H1 (cell line): ENCODE measurements at regions not wholly inside any gene's neighbourhood (a gene's known extent, or its start where the extent isn't known, plus 50 kb on each side); places are given as distances from the start of the nearest gene placed in this dataset.

ENCODE experiments used
- EGR1 ChIP-seq: IDR thresholded peaks from 2 replicates; pipeline ENCODE4 v1.6.1; 2011; ENCODE audit warnings: low read depth, low read length, borderline replicate concordance
- EZH2 ChIP-seq: fragments of 200-600 bp; sonication (generic); IDR thresholded peaks from 2 replicates; pipeline ENCODE4 v1.7.1; 2012; ENCODE audit warnings: low read depth, mild to moderate bottlenecking, moderate library complexity, low read length, inconsistent platforms; ENCODE audit not compliant: severe bottlenecking
- MAFK ChIP-seq: IDR thresholded peaks from 2 replicates; pipeline ENCODE4 v1.6.1; 2012; ENCODE audit warnings: low read depth, mild to moderate bottlenecking, improper control_type of control experiment, low read length
- SRF ChIP-seq: IDR thresholded peaks from 2 replicates; pipeline ENCODE4 v1.6.1; 2011; ENCODE audit warnings: mild to moderate bottlenecking, low read depth, low read length, moderate library complexity
- TF ChIP-seq, protein P1 (sequence below): fragments of 300-600 bp; sonication (generic); IDR thresholded peaks from 2 replicates; pipeline ENCODE4 v1.7.1; 2012; ENCODE audit warnings: low read length, moderate library complexity, mild to moderate bottlenecking, inconsistent platforms; ENCODE audit not compliant: insufficient replicate concordance

DNA sequence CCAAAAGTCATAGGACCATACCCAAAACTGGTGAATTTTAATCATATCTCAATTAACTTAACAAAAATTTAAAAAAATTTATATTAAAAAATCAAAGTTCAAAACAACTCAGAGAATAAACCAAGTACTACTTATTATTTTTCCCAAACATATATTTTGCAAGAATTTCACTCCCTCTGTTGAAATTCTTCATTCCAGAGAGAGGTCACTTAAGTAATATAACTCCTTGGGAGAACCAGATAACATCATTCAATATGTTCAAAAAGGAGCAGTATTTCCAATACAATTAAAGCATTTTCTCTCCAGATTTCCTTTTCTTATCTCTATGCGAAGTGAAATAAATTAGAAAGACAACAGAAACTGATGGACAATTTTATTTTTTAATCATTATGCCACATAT, 165.9 kb upstream of the RND3 start (continued):
- TF ChIP-seq, protein P1, sequence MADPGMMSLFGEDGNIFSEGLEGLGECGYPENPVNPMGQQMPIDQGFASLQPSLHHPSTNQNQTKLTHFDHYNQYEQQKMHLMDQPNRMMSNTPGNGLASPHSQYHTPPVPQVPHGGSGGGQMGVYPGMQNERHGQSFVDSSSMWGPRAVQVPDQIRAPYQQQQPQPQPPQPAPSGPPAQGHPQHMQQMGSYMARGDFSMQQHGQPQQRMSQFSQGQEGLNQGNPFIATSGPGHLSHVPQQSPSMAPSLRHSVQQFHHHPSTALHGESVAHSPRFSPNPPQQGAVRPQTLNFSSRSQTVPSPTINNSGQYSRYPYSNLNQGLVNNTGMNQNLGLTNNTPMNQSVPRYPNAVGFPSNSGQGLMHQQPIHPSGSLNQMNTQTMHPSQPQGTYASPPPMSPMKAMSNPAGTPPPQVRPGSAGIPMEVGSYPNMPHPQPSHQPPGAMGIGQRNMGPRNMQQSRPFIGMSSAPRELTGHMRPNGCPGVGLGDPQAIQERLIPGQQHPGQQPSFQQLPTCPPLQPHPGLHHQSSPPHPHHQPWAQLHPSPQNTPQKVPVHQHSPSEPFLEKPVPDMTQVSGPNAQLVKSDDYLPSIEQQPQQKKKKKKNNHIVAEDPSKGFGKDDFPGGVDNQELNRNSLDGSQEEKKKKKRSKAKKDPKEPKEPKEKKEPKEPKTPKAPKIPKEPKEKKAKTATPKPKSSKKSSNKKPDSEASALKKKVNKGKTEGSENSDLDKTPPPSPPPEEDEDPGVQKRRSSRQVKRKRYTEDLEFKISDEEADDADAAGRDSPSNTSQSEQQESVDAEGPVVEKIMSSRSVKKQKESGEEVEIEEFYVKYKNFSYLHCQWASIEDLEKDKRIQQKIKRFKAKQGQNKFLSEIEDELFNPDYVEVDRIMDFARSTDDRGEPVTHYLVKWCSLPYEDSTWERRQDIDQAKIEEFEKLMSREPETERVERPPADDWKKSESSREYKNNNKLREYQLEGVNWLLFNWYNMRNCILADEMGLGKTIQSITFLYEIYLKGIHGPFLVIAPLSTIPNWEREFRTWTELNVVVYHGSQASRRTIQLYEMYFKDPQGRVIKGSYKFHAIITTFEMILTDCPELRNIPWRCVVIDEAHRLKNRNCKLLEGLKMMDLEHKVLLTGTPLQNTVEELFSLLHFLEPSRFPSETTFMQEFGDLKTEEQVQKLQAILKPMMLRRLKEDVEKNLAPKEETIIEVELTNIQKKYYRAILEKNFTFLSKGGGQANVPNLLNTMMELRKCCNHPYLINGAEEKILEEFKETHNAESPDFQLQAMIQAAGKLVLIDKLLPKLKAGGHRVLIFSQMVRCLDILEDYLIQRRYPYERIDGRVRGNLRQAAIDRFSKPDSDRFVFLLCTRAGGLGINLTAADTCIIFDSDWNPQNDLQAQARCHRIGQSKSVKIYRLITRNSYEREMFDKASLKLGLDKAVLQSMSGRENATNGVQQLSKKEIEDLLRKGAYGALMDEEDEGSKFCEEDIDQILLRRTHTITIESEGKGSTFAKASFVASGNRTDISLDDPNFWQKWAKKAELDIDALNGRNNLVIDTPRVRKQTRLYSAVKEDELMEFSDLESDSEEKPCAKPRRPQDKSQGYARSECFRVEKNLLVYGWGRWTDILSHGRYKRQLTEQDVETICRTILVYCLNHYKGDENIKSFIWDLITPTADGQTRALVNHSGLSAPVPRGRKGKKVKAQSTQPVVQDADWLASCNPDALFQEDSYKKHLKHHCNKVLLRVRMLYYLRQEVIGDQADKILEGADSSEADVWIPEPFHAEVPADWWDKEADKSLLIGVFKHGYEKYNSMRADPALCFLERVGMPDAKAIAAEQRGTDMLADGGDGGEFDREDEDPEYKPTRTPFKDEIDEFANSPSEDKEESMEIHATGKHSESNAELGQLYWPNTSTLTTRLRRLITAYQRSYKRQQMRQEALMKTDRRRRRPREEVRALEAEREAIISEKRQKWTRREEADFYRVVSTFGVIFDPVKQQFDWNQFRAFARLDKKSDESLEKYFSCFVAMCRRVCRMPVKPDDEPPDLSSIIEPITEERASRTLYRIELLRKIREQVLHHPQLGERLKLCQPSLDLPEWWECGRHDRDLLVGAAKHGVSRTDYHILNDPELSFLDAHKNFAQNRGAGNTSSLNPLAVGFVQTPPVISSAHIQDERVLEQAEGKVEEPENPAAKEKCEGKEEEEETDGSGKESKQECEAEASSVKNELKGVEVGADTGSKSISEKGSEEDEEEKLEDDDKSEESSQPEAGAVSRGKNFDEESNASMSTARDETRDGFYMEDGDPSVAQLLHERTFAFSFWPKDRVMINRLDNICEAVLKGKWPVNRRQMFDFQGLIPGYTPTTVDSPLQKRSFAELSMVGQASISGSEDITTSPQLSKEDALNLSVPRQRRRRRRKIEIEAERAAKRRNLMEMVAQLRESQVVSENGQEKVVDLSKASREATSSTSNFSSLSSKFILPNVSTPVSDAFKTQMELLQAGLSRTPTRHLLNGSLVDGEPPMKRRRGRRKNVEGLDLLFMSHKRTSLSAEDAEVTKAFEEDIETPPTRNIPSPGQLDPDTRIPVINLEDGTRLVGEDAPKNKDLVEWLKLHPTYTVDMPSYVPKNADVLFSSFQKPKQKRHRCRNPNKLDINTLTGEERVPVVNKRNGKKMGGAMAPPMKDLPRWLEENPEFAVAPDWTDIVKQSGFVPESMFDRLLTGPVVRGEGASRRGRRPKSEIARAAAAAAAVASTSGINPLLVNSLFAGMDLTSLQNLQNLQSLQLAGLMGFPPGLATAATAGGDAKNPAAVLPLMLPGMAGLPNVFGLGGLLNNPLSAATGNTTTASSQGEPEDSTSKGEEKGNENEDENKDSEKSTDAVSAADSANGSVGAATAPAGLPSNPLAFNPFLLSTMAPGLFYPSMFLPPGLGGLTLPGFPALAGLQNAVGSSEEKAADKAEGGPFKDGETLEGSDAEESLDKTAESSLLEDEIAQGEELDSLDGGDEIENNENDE, result no peak
- no peak for TF ChIP-seq EZH2
- TF ChIP-seq SRF, result no peak
- no peak for TF ChIP-seq MAFK
- no peak for TF ChIP-seq EGR1
